ENCODE measurements at regions not wholly inside any gene's neighbourhood (a gene's known extent, or its start where the extent isn't known, plus 50 kb on each side); places are given as distances from the start of the nearest gene placed in this dataset.

DNA sequence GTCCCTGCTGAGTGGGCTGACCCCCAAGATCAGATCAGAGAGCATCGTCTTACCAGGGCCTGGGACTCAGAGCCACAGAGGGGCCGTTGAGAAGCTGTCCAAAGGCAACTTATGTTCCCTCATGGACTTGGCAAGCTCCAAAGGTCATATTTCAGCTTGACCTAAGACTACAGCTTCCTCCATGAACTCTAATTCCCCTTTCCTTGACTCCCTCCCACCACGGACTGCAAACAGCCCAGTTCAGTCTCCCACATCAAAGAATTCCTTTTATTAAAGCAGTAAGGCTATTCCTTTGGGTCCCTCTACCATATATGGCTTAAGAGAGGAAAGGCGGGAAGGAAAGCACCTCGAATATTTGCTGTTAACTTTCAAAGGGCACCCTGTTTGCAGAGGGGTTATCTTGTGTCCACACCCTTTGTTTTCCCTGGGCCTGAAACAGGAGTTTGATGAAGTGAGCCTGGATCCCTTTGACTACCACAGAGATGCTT, 146.1 kb upstream of the THBS1 start:
- ATAC-seq = no peak

DNA sequence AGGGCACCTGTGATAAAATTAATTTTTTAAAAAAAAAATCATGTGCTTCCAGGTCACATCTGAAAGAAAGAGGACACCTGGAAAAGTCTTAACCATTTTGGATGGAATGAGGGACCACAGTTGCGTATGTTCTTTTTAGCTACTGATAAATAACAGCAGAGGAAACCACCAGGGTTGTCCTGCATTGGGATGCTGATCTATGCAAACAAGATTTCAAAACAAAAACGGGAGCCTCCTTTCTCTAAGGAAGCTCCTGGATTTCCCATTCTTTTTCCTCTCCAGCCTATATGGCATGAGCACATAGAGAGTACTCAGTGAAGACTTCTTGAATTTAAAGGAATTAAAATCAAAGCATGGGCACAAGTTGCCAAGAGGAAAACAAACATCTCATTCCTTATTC, 145.6 kb upstream of the THBS1 start:
- no peak for ATAC-seq

DNA sequence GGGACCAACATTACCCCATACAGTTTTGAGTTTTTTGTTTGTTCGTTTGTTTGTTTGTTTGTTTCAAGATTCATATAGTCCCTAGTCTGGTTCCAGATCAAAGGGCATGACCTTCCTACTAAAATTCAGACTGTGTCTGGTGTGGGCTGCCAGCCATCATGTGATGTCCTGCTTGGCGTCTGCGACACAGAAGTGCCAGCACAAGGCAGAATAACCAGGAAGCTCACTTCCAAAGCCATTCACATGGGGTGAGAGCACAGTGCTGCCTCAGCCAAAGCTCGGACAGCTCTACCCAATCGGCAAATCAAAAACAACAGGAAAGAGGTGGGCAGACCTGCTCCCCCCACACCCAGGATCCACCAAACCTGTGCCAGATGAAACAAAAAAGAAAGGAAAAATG, 142.6 kb upstream of the THBS1 start:
- no peak for ATAC-seq

- no peak for ATAC-seq
These were observed 141.9 kb upstream of the THBS1 start for GRCh38 chr15:39438799-39439592.

DNA sequence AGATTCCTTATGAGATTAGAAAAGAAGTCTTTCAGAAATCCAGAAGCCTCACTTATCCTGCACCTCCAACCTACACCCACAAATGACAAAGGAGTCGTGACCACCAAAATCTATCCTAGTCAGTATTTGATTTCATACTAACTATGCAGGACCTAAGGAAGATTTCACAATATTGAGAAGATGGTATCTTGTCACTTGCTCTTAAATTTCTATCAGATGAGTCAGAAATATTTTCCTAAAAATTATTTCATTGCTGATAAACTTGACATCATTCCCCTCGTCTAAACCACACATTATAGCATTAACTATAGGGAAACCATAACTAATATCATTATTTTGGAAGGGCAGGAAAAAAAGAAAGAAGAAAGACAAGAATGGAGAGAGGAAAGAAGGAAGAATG, 138.0 kb upstream of the THBS1 start:
- no peak for ATAC-seq

DNA sequence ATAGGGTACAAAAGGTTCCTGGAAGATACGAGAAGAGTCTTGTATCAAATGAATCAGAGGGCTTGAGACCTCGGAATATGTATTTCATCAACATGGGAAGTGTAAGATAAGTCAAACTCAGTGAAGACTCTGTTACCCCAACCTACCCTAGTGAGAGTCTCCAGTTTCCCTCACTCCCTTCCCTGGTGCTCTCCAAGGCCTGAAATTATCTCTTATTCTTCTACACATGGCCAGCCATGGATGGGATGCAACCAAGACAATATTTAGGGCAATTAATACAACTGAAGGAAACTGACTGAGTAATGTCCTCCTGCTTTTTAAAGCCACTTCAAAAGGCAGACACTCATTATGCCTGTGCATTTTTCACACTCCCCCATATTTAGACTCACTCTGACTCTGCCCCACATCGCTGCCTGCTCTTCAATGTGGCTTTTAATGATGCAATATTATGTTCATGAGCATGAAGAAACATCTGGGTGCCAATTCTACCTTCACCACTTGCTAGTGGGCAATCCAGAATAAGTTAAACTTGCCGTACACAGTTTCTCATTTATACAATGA, 137.1 kb upstream of the THBS1 start:
- ATAC-seq = no peak

DNA sequence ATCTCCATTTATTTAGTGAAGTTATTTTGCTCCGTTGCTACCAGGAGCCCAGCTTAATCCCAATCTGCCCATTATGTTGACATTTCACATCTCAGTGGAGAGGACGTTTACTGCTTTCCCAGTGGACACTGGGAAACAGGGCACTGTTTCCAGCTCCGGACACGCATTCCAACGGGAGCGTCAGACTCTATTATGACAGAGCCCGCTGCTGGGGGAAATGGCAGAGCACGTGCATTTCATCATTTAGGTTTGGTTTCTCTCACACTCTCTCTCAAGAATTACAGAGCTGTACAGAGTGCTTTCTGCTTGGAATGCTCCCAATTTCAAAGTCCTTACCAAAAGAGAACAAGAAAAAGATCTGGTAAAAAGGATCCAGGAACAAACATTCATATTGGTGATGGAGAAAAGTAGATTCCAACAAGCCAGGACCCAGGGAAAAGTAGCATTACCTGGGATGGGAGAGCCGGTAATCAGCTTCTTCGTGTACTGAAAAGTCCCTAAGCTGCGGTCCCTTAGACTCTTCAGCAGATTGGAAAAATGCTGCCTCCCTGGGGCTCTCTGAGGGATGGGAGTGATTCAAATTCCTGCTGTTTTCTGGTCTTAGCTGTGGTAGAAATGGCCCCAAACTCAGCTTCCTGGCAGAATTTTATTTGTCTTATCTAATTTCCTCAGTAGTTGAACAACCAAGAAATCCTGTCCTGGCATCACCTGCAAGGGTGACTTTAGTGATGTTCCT, 136.0 kb upstream of the THBS1 start:
- ATAC-seq = no peak

GRCh38 chr15:39445931-39446330, 134.9 kb upstream of the THBS1 start:
- no peak for ATAC-seq

- ATAC-seq = peak; percentile 13
These were observed 133.5 kb upstream of the THBS1 start for GRCh38 chr15:39447346-39447745.

GRCh38 chr15:39447881-39448280, 133.0 kb upstream of the THBS1 start:
- ATAC-seq = no peak

GRCh38 chr15:39448409-39448808, 132.5 kb upstream of the THBS1 start:
- ATAC-seq = no peak

DNA sequence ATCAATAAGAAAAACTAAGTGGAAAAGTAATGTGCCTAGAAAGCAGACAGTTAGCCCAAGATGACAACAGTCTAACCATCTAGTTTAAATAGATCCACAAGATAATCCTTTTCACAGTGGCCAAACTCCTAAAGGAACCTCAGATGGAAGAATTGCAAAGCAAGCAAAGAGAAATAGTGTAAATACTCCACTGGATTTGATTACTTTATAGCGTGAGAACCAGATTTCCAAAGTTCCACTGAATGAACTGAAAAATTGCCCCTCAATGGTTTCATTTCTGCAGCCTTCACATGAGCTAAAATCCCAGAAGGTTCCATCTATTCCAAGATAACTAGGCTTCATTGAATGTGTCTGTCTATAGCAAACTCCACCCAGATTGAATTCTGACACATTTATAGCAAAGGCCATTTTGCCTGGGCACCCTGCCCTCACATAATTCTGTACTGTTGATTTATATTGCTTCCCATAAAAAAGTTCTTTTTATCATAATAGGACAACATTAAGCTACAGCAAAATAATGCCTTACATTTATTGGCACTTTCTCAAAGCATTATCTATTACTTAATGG, 129.7 kb upstream of the THBS1 start:
- no peak for ATAC-seq

DNA sequence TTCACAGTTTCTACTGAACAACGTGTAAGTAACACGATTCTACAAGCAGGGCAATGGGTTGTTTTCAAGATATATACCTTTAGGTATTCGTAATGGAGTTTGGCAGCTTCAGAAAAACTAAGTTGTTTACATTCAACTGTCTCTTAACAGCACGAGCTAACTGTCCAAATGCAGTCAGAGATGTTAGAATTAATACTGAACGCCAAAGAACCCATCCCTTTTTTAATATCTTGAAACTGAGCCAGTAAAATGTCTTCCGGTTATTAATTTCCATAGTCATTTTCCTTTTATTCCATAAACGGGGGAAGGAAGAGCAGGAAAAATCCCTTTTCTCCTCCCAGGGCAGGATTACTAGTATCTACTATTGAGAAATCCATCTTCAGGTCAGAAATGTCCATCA, 129.0 kb upstream of the THBS1 start:
- no peak for ATAC-seq

GRCh38 chr15:39453620-39454019, 127.3 kb upstream of the THBS1 start:
- ATAC-seq = no peak

DNA sequence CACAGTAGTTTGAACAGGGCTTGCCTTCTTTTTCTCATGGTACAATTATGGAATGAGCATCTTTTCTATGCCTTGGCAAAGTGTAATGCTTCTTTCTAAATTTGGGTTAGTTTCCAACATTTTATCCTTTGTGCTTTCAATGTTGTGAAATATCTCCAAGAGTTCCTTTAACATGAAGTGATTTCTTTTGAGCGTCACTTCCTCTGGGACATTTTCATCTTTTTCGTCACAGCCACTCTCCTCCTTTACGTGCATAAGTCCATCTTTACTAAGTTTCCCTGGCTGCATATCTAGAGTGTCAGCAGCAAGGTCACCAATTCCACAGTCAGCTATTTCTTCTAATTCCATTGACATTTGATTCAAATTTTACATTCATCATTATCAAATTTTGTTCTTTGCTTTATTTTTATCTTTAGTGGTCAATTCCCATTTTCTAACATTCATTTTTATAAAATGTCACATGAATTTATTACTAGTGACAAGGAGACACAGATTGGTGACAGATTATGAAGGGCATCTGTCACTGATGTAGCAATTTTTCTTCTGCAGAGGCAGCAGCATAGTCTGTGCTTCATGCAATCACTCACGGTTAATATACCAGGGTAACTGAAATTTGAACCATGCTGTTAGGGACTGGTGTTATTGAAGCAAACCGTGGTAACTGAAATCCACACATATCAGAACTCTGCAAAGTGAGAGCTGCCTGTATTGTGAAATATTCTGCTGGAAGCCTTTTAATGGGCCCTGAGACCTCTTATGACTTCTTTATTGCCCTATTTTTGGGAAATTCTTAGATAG, 126.5 kb upstream of the THBS1 start:
- ATAC-seq = no peak

DNA sequence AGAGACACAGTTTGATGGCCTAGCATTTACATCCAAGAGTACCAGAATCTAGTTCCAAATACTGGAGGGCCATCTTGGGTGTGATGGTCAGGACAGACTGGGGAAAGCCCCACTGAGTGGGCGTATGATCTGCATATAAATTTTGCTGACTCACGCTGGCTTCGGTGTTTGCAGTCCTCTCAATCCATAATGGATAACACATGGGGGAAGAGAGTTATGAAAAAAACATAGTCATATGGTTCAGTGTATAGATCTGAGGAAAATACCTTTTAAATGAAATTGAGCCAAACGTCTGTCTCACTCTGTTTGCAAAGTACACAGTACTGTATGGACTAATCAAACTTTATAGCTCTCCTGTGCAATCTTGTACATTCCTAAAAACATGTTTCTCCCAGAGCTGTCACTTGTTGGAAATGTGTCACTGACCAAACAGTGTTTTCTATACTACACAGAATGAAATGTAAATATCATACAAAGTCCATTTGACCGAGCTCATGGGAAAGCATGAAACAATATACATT, 125.3 kb upstream of the THBS1 start:
- ATAC-seq = peak; percentile 48

- peak; percentile 83 for ATAC-seq
These were observed 124.7 kb upstream of the THBS1 start for GRCh38 chr15:39456159-39456558.

DNA sequence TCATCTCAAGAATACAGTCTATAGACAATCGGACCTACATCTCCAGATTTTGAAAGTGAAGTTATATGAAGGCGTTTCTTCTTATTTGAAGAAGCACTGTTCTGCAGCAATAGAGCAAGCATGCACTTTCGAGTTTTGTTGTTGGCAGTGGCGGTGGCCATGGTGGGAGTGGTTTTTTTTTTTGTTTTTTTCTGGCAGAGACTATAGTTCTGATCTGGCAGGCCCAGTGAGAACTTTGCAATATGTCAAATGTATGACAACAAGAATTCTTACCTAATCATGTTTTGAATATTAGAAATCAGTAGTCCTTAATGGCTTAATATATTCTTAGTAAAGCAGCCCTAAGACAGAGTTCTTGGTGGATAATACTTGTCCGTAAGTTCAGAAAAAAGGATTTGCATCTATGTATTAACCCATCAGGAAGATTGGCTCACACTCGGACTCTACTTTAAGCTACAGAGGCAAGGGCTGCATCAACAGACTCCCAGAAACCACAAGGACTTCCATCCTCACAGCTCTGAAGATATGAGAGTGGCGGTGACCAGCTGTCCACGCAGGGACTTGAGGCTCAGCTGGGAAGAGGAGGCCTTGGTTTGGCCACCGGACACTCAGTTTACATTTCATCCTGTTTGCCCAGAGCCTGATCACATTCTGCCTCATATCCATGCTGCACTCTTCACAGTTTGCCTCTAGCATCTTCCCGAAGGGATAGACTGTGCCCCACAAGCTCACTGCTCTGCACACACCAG, 124.1 kb upstream of the THBS1 start:
- ATAC-seq = no peak

DNA sequence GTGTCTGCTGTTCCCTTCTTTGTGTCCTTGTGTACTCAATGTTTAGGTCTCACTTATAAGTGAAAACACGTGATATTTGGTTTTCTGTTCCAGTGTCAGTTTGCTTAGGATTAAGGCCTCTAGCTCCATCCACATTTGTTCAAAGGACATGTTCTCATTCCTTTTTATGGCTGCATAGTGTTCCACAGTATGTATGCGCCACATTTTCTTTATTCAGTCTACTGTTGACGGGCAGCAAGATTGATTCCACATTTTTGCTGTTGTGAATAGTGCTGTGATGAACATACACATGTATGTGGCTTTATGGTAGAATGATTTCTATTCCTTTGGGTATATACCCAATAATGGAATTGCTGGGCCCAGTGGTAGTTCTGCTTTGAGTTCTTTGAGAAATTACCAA, 122.7 kb upstream of the THBS1 start:
- no peak for ATAC-seq

DNA sequence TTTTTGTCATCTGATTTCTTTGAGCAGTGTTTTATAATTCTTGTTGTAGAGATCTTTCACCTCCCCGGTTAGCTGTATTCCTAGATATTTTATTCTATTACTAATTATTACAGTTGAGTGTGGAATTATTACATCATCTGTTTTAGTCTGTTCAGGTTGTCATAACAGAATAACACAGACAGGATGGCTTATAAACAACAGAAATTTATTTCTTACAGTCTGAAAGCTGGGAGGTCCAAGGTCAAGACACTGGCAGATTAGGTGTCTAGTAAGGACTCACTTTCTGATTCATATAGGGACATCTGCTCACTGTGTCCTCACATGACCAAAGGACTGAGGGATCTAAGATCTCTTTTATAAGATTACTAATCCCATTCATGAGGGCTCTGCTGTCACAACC, 121.3 kb upstream of the THBS1 start:
- ATAC-seq = no peak

GRCh38 chr15:39460748-39461147, 120.1 kb upstream of the THBS1 start:
- no peak for ATAC-seq
